Hematopoietic multipotent progenitor cell treated with erythropoietin and hydrocortisone succinate and interleukin-3 and kit ligand, for 6 days (in vitro differentiated cells): ENCODE measurements at regions not wholly inside any gene's neighbourhood (a gene's known extent, or its start where the extent isn't known, plus 50 kb on each side); places are given as distances from the start of the nearest gene placed in this dataset.

Experiments
- DNase-seq: peaks from one replicate; pipeline ENCODE4 v3.0.0-alpha.2; 2015

GRCh38 chrX:14476205-14476604 is 53.1 kb upstream of the GLRA2 start:
- DNase-seq: no peak

GRCh38 chrX:14449773-14450172 is 79.6 kb upstream of the GLRA2 start:
- no peak for DNase-seq

GRCh38 chrX:14448406-14448805 is 80.9 kb upstream of the GLRA2 start:
- no peak for DNase-seq

- no peak for DNase-seq
Observed at GRCh38 chrX:14440106-14440505, 89.2 kb upstream of the GLRA2 start.

- no peak for DNase-seq
Observed at GRCh38 chrX:14427614-14428013, 101.7 kb upstream of the GLRA2 start.

GRCh38 chrX:14420841-14421240 is 108.5 kb upstream of the GLRA2 start:
- DNase-seq: no peak

- DNase-seq: no peak
Observed at GRCh38 chrX:14412686-14413085, 116.7 kb upstream of the GLRA2 start.

GRCh38 chrX:14411326-14411725 is 118.0 kb upstream of the GLRA2 start:
- DNase-seq: no peak

GRCh38 chrX:14409341-14409740 is 120.0 kb upstream of the GLRA2 start:
- no peak for DNase-seq

GRCh38 chrX:14406225-14406624 is 123.1 kb upstream of the GLRA2 start:
- no peak for DNase-seq

GRCh38 chrX:14398725-14399124 is 130.6 kb upstream of the GLRA2 start:
- no peak for DNase-seq

- DNase-seq: no peak
Observed at GRCh38 chrX:14389682-14390081, 139.7 kb upstream of the GLRA2 start.

GRCh38 chrX:14386981-14387380 is 142.4 kb upstream of the GLRA2 start:
- no peak for DNase-seq

GRCh38 chrX:14380044-14380443 is 149.3 kb upstream of the GLRA2 start:
- no peak for DNase-seq

- DNase-seq: no peak
Observed at GRCh38 chrX:14377427-14377826, 151.9 kb upstream of the GLRA2 start.

- DNase-seq: no peak
Observed at GRCh38 chrX:14363728-14364127, 165.6 kb upstream of the GLRA2 start.

- DNase-seq: no peak
Observed at GRCh38 chrX:14362721-14363120, 166.6 kb upstream of the GLRA2 start.

- no peak for DNase-seq
Observed at GRCh38 chrX:14361435-14361834, 167.9 kb upstream of the GLRA2 start.

GRCh38 chrX:14359727-14360126 is 169.6 kb upstream of the GLRA2 start:
- no peak for DNase-seq

- DNase-seq: no peak
Observed at GRCh38 chrX:14359316-14359715, 170.0 kb upstream of the GLRA2 start.

- no peak for DNase-seq
Observed at GRCh38 chrX:14357314-14357713, 172.0 kb upstream of the GLRA2 start.

- DNase-seq: no peak
Observed at GRCh38 chrX:14356401-14356800, 172.9 kb upstream of the GLRA2 start.

- DNase-seq: no peak
Observed at GRCh38 chrX:14355556-14355955, 173.8 kb upstream of the GLRA2 start.

- DNase-seq: no peak
Observed at GRCh38 chrX:14354521-14354920, 174.8 kb upstream of the GLRA2 start.

GRCh38 chrX:14352511-14352910 is 176.8 kb upstream of the GLRA2 start:
- DNase-seq: no peak
